ENCODE measurements at regions not wholly inside any gene's neighbourhood (a gene's known extent, or its start where the extent isn't known, plus 50 kb on each side); places are given as distances from the start of the nearest gene placed in this dataset.

DNA sequence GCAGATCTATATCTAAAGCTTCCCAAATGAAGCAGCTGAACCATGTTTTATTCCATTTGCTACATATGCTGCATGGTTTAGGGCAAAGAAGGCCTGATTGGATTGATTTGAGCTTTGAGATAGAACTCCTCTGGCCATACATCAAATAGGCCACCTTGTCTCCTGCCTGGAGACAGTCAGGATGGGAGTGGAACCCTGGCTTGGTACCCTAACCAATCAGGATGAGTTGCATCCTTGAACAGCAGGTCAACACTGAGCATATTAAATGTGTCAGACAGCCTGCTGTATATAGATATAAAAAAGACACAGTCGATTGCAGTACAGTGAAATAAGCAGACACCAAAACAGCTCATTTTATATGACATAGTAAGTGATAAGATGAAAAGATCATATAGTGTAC is 291.7 kb downstream of the NUAK1 start:
- TF ChIP-seq CREB1 (IDR thresholded peaks at IDR 0.05; ENCODE audit: low read depth) (no peak), TAF1 (IDR thresholded peaks at IDR 0.05; ENCODE audit: low read depth) (no peak), EP300 (IDR thresholded peaks at IDR 0.05; ENCODE audit: borderline replicate concordance) (no peak), RAD21 (IDR thresholded peaks at IDR 0.05; ENCODE audit: low read depth) (no peak)
- TF ChIP-seq, protein P1, sequence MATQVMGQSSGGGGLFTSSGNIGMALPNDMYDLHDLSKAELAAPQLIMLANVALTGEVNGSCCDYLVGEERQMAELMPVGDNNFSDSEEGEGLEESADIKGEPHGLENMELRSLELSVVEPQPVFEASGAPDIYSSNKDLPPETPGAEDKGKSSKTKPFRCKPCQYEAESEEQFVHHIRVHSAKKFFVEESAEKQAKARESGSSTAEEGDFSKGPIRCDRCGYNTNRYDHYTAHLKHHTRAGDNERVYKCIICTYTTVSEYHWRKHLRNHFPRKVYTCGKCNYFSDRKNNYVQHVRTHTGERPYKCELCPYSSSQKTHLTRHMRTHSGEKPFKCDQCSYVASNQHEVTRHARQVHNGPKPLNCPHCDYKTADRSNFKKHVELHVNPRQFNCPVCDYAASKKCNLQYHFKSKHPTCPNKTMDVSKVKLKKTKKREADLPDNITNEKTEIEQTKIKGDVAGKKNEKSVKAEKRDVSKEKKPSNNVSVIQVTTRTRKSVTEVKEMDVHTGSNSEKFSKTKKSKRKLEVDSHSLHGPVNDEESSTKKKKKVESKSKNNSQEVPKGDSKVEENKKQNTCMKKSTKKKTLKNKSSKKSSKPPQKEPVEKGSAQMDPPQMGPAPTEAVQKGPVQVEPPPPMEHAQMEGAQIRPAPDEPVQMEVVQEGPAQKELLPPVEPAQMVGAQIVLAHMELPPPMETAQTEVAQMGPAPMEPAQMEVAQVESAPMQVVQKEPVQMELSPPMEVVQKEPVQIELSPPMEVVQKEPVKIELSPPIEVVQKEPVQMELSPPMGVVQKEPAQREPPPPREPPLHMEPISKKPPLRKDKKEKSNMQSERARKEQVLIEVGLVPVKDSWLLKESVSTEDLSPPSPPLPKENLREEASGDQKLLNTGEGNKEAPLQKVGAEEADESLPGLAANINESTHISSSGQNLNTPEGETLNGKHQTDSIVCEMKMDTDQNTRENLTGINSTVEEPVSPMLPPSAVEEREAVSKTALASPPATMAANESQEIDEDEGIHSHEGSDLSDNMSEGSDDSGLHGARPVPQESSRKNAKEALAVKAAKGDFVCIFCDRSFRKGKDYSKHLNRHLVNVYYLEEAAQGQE (IDR thresholded peaks at IDR 0.05; ENCODE audit: low read depth): no peak
